A549 (cell line): ENCODE measurements at regions not wholly inside any gene's neighbourhood (a gene's known extent, or its start where the extent isn't known, plus 50 kb on each side); places are given as distances from the start of the nearest gene placed in this dataset.

Source experiments
- CTCF ChIP-seq: fragments of >200 bp; sonication (Bioruptor Twin); formaldehyde crosslinking; IDR thresholded peaks from 3 replicates; pipeline ENCODE4 v1.5.1; 2016
- HOXB5 ChIP-seq: fragments of 250-450 bp; sonication (Bioruptor Pico); IDR thresholded peaks from 2 replicates; pipeline ENCODE4 v1.5.0; 2020; ENCODE audit warnings: mild to moderate bottlenecking, moderate library complexity
- KDM5A ChIP-seq: fragments of 200-600 bp; sonication (generic); IDR thresholded peaks from 2 replicates; pipeline ENCODE4 v1.6.1; 2016; ENCODE audit warnings: antibody characterized with exemption, mild to moderate bottlenecking
- MYC ChIP-seq: IDR thresholded peaks from 2 replicates; pipeline ENCODE4 v1.6.1; 2012; ENCODE audit warnings: mild to moderate bottlenecking, inconsistent platforms, low read length, improper control_type of control experiment, borderline replicate concordance
- POLR2A ChIP-seq: IDR thresholded peaks from 2 replicates; pipeline ENCODE4 v1.6.1; 2012; ENCODE audit warnings: mild to moderate bottlenecking, low read length
- SMC3 ChIP-seq: fragments of >200 bp; sonication (Bioruptor Twin); formaldehyde crosslinking; IDR thresholded peaks from 3 replicates; pipeline ENCODE4 v1.6.1; 2018; ENCODE audit warnings: inconsistent platforms
- ZNF302 ChIP-seq: fragments of 250-450 bp; sonication (Bioruptor Pico); IDR thresholded peaks from 2 replicates; pipeline ENCODE4 v1.9.0; 2021; ENCODE audit warnings: inconsistent platforms, mild to moderate bottlenecking, moderate library complexity

GRCh38 chr12:61029516-61029915 lies 1230.7 kb upstream of the USP15 start:
- no peak for TF ChIP-seq CTCF
- TF ChIP-seq MYC = no peak
- TF ChIP-seq ZNF302 (CRISPR knock-in tag) = no peak
- TF ChIP-seq KDM5A = no peak
- TF ChIP-seq SMC3 = no peak
- no peak for TF ChIP-seq POLR2A
- TF ChIP-seq HOXB5 = no peak
